HG03378 (cell line): ENCODE measurements at regions not wholly inside any gene's neighbourhood (a gene's known extent, or its start where the extent isn't known, plus 50 kb on each side); places are given as distances from the start of the nearest gene placed in this dataset.
"Not testable (repeated sequence)": the region's sequence is repeated elsewhere in the genome, so short reads cannot be mapped to it uniquely, and the experiment has no call there.

Experiments
- ATAC-seq: cut with Tn5 transposase; IDR thresholded peaks from one replicate; pipeline ENCODE4 v1.9.1; 2021; ENCODE audit warnings: mild to moderate bottlenecking, moderate library complexity; ENCODE audit not compliant: unreplicated experiment

DNA sequence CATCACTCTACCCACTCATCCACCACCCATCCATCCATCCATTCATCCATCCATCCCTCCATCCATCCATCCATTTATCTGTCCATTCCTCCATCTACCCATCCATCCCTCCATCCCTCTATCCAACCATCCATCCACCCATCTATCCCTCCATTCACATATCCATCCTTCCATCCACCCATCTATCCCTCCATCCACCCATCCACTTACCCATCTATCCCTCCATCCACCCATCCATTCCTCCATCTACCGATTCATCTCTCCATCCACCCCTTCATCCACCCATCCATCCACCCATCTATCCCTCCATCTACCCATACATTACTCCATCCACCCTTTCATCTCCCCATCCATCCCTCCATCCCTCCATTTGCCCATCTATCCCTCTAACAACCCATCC lies 239.6 kb upstream of the SHH start:
- no peak for ATAC-seq

- no peak for ATAC-seq
These were observed 238.6 kb upstream of the SHH start for GRCh38 chr7:156050636-156051569.

- ATAC-seq: no peak
These were observed 237.1 kb upstream of the SHH start for GRCh38 chr7:156049366-156049765.

GRCh38 chr7:156046031-156046560 lies 233.8 kb upstream of the SHH start:
- no peak for ATAC-seq

DNA sequence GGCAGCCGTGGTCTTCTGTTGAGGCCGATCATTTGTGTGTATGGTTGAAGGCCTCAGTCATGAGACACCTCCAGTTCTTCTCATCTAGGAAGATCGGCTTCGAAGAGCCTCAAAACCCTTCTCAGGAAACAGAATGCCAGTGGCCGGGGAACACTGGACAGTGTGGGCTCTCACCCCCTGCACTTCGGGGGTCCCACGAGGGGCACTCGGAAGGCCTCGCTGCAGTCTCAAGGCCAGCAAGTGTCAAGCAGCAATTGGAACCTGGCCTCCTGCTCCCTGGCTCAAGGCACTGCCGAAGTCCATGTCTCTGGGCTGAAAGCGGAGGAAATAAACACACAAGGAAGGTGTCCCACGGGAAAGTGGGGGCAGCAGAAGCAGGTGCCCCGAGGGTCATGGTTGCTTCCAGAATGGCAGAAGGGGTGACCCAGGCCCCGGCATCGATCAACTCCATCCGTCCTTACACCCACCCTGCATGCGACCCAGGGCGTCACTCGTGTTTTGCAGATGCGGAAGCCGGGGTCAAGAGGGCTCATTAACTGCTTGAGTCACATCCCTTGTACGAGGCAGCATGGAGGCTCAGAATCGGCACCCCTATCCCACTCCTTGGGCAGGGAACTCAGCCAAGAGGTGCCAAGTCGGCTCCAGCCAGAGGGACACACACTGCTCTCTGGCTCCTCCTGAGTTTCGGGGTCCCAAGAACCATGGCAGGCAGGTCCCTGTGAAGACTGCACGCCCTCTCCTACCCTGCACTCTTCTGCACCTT lies 231.3 kb upstream of the SHH start:
- ATAC-seq: no peak

- no peak for ATAC-seq
These were observed 229.1 kb upstream of the SHH start for GRCh38 chr7:156041398-156041797.

DNA sequence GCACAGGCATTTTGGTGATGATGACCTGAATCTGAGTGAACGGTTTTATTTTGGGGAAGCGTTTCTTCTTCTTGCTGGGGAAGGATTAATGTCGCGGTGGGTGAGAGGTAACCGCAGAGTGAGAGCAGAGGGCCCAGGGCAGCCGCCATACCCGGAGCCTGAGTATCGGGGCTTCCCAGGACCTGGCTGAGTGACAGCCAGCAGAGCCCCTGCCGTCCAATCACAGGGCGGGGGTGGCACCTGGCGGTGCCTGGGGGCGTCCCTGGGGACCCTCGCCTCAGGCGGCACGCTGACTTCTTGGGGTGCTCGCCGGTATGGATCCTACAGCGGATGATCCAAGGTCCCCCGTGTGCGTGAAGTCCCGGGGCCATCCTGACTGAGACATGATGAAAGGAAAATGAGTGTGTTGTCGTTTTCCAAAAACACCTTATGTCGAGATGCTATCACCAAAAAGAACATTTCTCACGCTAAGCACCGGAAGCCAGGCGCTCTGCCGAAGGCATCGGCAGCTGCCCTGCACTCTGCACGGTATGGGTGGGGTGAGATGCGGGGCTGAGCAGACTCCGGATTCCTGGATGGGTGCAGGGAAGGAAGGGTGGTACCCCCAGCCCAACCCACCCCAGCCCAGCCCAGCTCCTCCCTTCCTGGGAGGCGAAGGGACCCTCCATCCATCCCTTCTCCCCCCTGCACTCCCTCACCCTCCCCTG lies 227.9 kb upstream of the SHH start:
- no peak for ATAC-seq

GRCh38 chr7:156039194-156039593 lies 226.9 kb upstream of the SHH start:
- no peak for ATAC-seq

DNA sequence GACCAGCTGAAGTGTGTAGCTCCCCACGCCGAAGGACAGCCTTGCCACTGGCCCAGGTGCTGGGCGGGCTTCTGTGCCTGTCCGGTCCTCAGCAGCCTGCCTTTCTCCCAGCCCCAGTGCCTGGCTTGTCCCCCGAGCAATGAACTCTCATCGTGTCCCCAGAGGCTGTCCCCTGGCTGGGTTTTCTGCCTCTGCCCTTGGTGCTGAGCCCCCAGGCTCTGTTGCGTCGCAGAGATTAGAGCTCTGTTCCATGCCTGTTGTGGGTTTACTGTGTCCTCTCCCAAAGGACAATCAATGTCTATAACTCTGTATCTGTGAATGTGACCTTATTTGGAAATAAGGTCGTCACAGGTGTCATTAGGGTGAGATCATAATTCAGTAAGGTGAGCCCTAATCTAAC lies 226.1 kb upstream of the SHH start:
- no peak for ATAC-seq

GRCh38 chr7:156036153-156036552 lies 223.9 kb upstream of the SHH start:
- no peak for ATAC-seq

- ATAC-seq: not testable (repeated sequence)
These were observed 223.1 kb upstream of the SHH start for GRCh38 chr7:156035387-156035786.

- ATAC-seq: peak; percentile 81
These were observed 222.1 kb upstream of the SHH start for GRCh38 chr7:156034397-156034796.

- no peak for ATAC-seq
These were observed 220.7 kb upstream of the SHH start for GRCh38 chr7:156032973-156033372.

GRCh38 chr7:156031679-156032478 lies 219.6 kb upstream of the SHH start:
- no peak for ATAC-seq

GRCh38 chr7:156029460-156030007 lies 217.3 kb upstream of the SHH start:
- ATAC-seq: no peak

- no peak for ATAC-seq
These were observed 216.3 kb upstream of the SHH start for GRCh38 chr7:156028521-156028920.

- ATAC-seq: no peak
These were observed 215.6 kb upstream of the SHH start for GRCh38 chr7:156027821-156028220.

- no peak for ATAC-seq
These were observed 214.3 kb upstream of the SHH start for GRCh38 chr7:156026603-156027002.

DNA sequence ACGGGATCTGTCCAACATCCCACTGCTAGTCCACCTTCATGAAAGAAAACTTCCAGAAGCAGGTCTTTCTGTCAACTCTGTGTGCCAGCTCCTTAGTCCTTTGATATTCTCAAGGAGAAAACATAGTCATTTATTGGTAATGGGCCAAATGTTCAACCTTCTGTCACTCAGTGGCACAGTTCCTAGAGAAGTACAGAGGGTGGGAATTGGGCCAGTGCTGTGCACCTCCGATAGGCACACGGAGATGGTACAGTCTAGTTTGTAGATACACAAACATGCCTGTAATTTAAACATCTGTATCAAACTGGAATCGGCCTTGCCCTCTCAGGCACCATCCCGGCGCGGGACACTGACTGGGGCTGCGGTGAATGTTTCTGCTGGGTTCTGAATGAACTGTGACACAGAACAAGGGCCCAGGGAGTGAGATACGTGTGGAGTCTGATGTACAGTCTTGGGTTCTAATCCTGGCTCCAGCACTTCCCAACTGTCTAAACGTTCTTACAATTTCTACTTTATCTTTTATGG lies 213.9 kb upstream of the SHH start:
- no peak for ATAC-seq

- no peak for ATAC-seq
These were observed 213.4 kb upstream of the SHH start for GRCh38 chr7:156025675-156026074.
